Tibial nerve (tissue), 4 donors: ENCODE measurements at regions not wholly inside any gene's neighbourhood (a gene's known extent, or its start where the extent isn't known, plus 50 kb on each side); places are given as distances from the start of the nearest gene placed in this dataset.

ENCODE experiments used
- DNase-seq, 2 donors: peaks; one replicate each; pipeline ENCODE4 v3.0.0-alpha.2; 2019; ENCODE audit warnings: low spot score in 2 of 2
- H3K27ac ChIP-seq, 4 donors: fragments of 200-600 bp; sonication (generic) in 3 of 4; one replicate each; pipeline ENCODE4 v1.5.1; 2017 to 2019; ENCODE audit warnings: mild to moderate bottlenecking in 1 of 4
- H3K27me3 ChIP-seq, 2 donors: fragments of 200-600 bp; sonication (generic) in 1 of 2; one replicate each; pipeline versions ENCODE4 v1.5.1 to v1.6.0; 2017 to 2019
- H3K36me3 ChIP-seq, 3 donors: fragments of 200-600 bp; sonication (generic); one replicate each; pipeline ENCODE4 v1.5.1; 2018 to 2019
- H3K4me1 ChIP-seq, 4 donors: fragments of 200-600 bp; sonication (generic) in 3 of 4; one replicate each; pipeline ENCODE4 v1.5.1; 2017 to 2019
- H3K4me3 ChIP-seq, 4 donors: fragments of 200-600 bp; sonication (generic) in 3 of 4; one replicate each; pipeline ENCODE4 v1.5.1; 2017 to 2019; ENCODE audit warnings: mild to moderate bottlenecking in 1 of 4, moderate library complexity in 1 of 4
- H3K9me3 ChIP-seq, 4 donors: fragments of 200-600 bp; sonication (generic) in 3 of 4; one replicate each; pipeline ENCODE4 v1.5.1; 2017 to 2019
- CTCF ChIP-seq, 5 experiments: fragments of 200-600 bp in 3 of 5; fragments of 450-650 bp in 2 of 5; sonication (generic) in 3 of 5; IDR thresholded peaks; one replicate each; pipeline ENCODE4 v1.5.1; 2016 to 2019; ENCODE audit warnings: antibody characterized with exemption in 5 of 5, mild to moderate bottlenecking in 3 of 5, moderate library complexity in 2 of 5
- EP300 ChIP-seq, 2 donors: sonication (generic); formaldehyde crosslinking; IDR thresholded peaks; one replicate each; pipeline ENCODE4 v1.6.1; 2017; ENCODE audit warnings: antibody characterized with exemption in 2 of 2, mild to moderate bottlenecking in 1 of 2
- POLR2A ChIP-seq, 2 donors: fragments of 450-650 bp; IDR thresholded peaks; one replicate each; pipeline ENCODE4 v1.6.1; 2017; ENCODE audit warnings: antibody characterized with exemption in 2 of 2, mild to moderate bottlenecking in 2 of 2, moderate library complexity in 2 of 2
- WGBS, 2 donors: methylation state at CpG; one replicate each; pipeline ENCODE4 v1.1.5; 2018; 5-methylcytosine and 5-hydroxymethylcytosine counted together

DNA sequence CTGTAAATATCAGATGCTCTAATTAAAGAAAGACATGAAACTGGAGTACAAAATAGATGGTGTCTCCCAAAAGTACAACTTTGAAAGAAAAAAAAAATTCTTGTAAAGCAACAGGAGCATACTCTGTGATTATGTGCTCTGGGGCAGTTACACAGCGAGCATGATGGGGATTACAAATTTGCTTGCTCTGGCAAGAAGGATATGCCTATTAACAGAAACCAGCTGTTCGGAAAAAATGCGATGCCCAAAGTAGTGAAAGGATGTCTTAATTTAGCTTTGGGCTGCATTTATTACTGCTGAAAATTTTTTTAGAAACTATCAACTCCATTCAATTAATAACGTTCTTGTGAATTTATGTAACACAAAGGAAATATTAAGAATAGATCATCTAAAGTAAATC is 256.9 kb upstream of the TPK1 start:
- no peak for TF ChIP-seq POLR2A (IDR thresholded peaks at IDR 0.05)
- no peak for TF ChIP-seq EP300 (IDR thresholded peaks at IDR 0.05)
- no peak for TF ChIP-seq CTCF (IDR thresholded peaks at IDR 0.05)
- DNase-seq: no peak
- 56 to 65% methylated on average over 4 of the region's 4 CpGs for WGBS, 2 donors
- H3K4me1 ChIP-seq: no peaks in the 10 kb centered on the region
- H3K27me3 ChIP-seq: no peaks in the 10 kb centered on the region
- no peak overlapping the region for H3K27ac ChIP-seq
- no peak overlapping the region for H3K4me3 ChIP-seq
- no peaks in the 10 kb centered on the region for H3K36me3 ChIP-seq
- H3K9me3 ChIP-seq: no peaks in the 10 kb centered on the region

- Histone ChIP-seq H3K9me3 (no peaks in the 10 kb centered on the region), H3K27me3 (no peaks in the 10 kb centered on the region), H3K4me3 (no peak overlapping the region), H3K27ac (no peak overlapping the region), H3K36me3 (no peaks in the 10 kb centered on the region), H3K4me1 (no peaks in the 10 kb centered on the region)
- WGBS, 2 donors: 64 to 72% methylated on average over 3 of the region's 3 CpGs
- no peak for DNase-seq
- TF ChIP-seq POLR2A (IDR thresholded peaks at IDR 0.05) (no peak), EP300 (IDR thresholded peaks at IDR 0.05) (no peak), CTCF (IDR thresholded peaks at IDR 0.05) (no peak)
Observed at GRCh38 chr7:145088111-145088745, 252.4 kb upstream of the TPK1 start.

DNA sequence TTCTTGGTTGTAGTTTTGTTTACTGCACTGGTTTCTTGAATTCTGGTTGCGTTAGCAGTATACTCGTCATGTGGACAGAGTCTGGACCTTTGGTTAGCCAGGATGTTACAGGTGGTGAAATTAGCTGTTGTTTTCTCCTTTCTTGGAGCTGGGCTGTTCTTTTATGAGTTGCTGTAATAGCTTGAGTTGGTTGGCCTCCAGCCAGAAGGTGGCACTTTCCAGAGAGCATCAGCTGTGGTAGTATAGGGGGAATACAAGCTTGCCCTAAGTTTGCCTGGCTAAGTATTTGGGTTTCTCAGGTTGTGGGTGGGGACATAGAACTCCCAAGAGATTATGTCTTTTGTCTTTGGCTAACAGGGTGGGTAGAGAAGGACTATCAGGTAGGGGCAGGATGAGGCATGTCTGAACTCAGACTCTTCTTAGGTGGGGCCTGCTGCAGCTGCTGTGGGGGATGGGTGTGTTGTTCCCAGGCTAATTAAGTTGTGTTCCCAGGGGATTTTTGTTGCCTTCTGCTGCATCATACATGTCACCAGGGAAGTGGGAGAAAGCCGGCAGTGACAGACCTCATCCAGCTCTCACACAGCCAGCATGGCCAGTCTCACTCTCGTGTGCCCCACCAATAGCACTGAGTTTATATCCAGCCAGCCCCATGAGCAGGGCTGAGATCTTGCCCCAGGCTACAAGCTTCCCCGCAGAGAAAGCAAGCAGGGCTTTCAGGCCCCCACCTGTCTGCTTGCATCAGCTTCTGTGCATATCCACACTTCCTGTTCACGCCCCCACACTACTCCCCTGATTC is 246.7 kb upstream of the TPK1 start:
- H3K36me3 ChIP-seq: no peaks in the 10 kb centered on the region
- H3K27ac ChIP-seq: no peak overlapping the region
- DNase-seq: no peak
- TF ChIP-seq CTCF (IDR thresholded peaks at IDR 0.05) (no peak), EP300 (IDR thresholded peaks at IDR 0.05) (no peak), POLR2A (IDR thresholded peaks at IDR 0.05) (no peak)
- H3K4me1 ChIP-seq: no peaks in the 10 kb centered on the region
- 55 to 72% methylated on average over 6 of the region's 6 CpGs for WGBS, 2 donors
- no peak overlapping the region for H3K4me3 ChIP-seq
- H3K9me3 ChIP-seq: no peaks in the 10 kb centered on the region
- no peaks in the 10 kb centered on the region for H3K27me3 ChIP-seq

DNA sequence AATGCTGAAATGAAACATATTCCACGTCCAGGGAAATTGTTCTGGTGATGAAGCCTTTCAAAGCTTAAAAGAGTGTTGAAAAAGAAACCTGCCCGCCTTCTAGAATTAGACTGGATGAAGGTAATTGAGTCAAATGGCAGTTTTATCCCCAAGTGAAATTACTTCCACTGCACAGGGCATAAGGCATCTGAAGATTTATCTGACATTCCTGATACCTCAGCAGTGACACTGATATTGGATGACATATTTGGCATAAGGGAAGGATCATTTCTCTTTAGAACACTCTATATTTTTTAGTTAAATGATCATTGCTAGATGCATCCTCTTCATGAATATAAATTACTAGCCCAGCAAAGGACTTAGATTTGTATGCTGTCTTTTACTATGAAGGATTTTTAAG is 229.6 kb upstream of the TPK1 start:
- Histone ChIP-seq H3K36me3 (no peaks in the 10 kb centered on the region), H3K4me3 (no peak overlapping the region), H3K9me3 (no peaks in the 10 kb centered on the region), H3K27ac (no peak overlapping the region), H3K27me3 (no peaks in the 10 kb centered on the region), H3K4me1 (no peaks in the 10 kb centered on the region)
- WGBS, 2 donors: 41 to 68% methylated on average over 2 of the region's 2 CpGs
- DNase-seq: no peak
- TF ChIP-seq EP300 (IDR thresholded peaks at IDR 0.05) (no peak), CTCF (IDR thresholded peaks at IDR 0.05) (no peak), POLR2A (IDR thresholded peaks at IDR 0.05) (no peak)

- Histone ChIP-seq H3K4me3 (no peak overlapping the region), H3K9me3 (no peaks in the 10 kb centered on the region), H3K4me1 (no peaks in the 10 kb centered on the region), H3K36me3 (no peaks in the 10 kb centered on the region), H3K27me3 (no peaks in the 10 kb centered on the region), H3K27ac (no peak overlapping the region)
- WGBS, 2 donors: 74 to 79% methylated on average over 4 of the region's 4 CpGs
- TF ChIP-seq EP300 (IDR thresholded peaks at IDR 0.05) (no peak), CTCF (IDR thresholded peaks at IDR 0.05) (no peak), POLR2A (IDR thresholded peaks at IDR 0.05) (no peak)
- DNase-seq: no peak
Observed at GRCh38 chr7:145064114-145064513, 228.3 kb upstream of the TPK1 start.
